ENCODE measurements at regions not wholly inside any gene's neighbourhood (a gene's known extent, or its start where the extent isn't known, plus 50 kb on each side); places are given as distances from the start of the nearest gene placed in this dataset.

DNA sequence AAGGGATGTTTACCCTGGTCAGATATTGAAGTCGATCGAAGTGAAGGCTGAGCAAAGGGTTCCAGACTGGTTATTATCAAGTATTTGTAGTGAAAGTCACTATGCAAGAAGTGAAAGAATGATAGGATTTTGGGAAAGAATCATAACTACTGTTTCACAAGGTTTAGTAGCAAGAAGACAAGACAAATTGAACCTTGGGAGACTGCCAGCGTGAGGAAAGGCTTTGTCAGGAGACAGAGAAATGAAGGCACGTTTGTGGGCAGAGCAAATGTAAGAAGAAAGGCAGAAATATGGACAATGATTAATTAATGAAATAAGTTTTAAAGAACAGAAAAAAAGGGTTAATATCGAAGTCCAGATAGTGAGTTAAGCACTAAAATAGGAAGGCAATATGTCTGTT, 456.8 kb downstream of the TRIML1 start:
- Histone ChIP-seq H3K4me1 (no peaks in the 10 kb centered on the region), H3K4me2 (no peak overlapping the region), H3K9me3 (no peaks in the 10 kb centered on the region), H3K27me3 (no peaks in the 10 kb centered on the region), H3K4me3 (no peak overlapping the region), H4K20me1 (no peaks in the 10 kb centered on the region), H3K27ac (no peak overlapping the region), H3K36me3 (no peaks in the 10 kb centered on the region), H3K9ac (no peak overlapping the region)
- no peak for TF ChIP-seq Cebpa-rat (IDR thresholded peaks at IDR 0.05)

DNA sequence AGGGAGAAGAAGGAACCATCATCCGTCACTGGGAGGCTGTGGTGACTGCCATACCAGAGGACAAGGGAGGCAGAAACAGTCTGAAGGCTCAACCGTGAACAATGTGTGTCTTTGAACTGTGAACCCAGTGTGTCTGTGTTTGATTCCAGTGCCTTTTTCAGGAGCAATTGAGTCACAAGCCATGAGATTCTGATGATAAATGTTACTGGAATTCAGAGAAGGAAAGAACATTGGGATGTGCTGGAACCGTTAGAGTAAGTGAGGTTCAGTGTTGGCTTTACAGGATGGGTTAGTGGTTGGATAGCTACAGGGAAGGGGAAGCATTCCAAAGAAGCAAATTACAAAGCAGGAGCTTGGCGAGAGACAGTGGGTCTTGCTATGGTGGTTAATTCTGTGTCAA, 464.4 kb downstream of the TRIML1 start:
- H3K4me1 ChIP-seq: no peaks in the 10 kb centered on the region
- H3K36me3 ChIP-seq: no peaks in the 10 kb centered on the region
- no peak overlapping the region for H3K4me2 ChIP-seq
- no peaks in the 10 kb centered on the region for H3K9me3 ChIP-seq
- TF ChIP-seq Cebpa-rat (IDR thresholded peaks at IDR 0.05): no peak
- no peaks in the 10 kb centered on the region for H3K27me3 ChIP-seq
- no peak overlapping the region for H3K4me3 ChIP-seq
- H3K27ac ChIP-seq: no peak overlapping the region
- no peaks in the 10 kb centered on the region for H4K20me1 ChIP-seq
- H3K9ac ChIP-seq: no peak overlapping the region

- Histone ChIP-seq H3K4me3 (no peak overlapping the region), H3K4me1 (no peaks in the 10 kb centered on the region), H3K9ac (no peak overlapping the region), H3K9me3 (no peaks in the 10 kb centered on the region), H4K20me1 (no peaks in the 10 kb centered on the region), H3K27ac (no peak overlapping the region), H3K27me3 (no peaks in the 10 kb centered on the region), H3K36me3 (no peaks in the 10 kb centered on the region), H3K4me2 (no peak overlapping the region)
- no peak for TF ChIP-seq Cebpa-rat (IDR thresholded peaks at IDR 0.05)
Measured at GRCh38 chr4:188606635-188607034, 467.4 kb downstream of the TRIML1 start.

DNA sequence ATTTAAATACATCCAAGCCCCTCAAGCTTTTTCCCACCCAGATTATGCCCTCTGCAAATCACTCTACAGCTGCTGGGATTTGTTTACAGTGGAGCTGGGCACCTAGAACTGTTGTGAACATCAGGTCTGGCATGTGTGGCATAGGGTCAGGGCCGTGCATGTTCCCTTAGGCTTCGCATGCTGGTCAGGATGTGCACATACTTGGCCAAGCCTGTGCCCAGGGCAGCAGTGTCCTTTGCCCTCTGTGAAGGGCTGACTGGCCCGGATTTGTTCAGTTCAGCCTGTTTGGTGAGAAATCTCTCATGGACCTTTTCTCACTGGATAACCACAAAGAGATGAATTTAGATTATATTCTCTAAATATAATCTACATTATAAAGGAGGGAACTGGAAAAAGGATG, 471.9 kb downstream of the TRIML1 start:
- Histone ChIP-seq H3K9me3 (peaks cover 3% of the 10 kb centered on the region; the same call in 1 of the 2 replicates), H4K20me1 (no peaks in the 10 kb centered on the region), H3K4me1 (peaks cover 8% of the 10 kb centered on the region)

DNA sequence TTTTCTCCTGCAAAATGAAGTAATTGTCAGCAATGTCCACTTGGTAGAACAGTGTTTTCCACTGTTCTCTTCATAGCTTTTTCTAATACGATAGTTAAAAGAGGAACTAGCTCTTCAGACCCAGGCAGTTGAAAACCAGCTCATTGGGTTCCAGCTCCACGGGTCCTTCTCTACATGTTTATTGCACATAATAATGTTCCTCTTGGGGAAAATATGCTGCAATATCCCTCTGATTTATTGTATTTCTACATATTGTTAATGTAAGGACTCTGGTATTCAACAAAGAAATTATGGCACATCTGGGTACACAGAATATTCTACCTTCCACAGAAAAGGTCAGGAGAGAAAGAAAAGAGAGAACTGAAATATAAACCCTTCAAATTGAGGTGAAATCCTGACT, 473.4 kb downstream of the TRIML1 start:
- Histone ChIP-seq H4K20me1 (no peaks in the 10 kb centered on the region), H3K4me1 (peaks cover 8% of the 10 kb centered on the region), H3K4me3 (no peak overlapping the region), H3K9ac (no peak overlapping the region), H3K9me3 (peaks cover 4% of the 10 kb centered on the region; the same call in 1 of the 2 replicates), H3K4me2 (no peak overlapping the region), H3K36me3 (no peaks in the 10 kb centered on the region), H3K27ac (no peak overlapping the region), H3K27me3 (no peaks in the 10 kb centered on the region)
- TF ChIP-seq Cebpa-rat (IDR thresholded peaks at IDR 0.05): no peak

More for the DNA sequence above, 471.9 kb downstream of the TRIML1 start:
- no peak overlapping the region for H3K9ac ChIP-seq
- H3K27me3 ChIP-seq: no peaks in the 10 kb centered on the region
- no peak for TF ChIP-seq Cebpa-rat (IDR thresholded peaks at IDR 0.05)
- H3K36me3 ChIP-seq: no peaks in the 10 kb centered on the region
- H3K27ac ChIP-seq: no peak overlapping the region
- H3K4me2 ChIP-seq: no peak overlapping the region
- no peak overlapping the region for H3K4me3 ChIP-seq

DNA sequence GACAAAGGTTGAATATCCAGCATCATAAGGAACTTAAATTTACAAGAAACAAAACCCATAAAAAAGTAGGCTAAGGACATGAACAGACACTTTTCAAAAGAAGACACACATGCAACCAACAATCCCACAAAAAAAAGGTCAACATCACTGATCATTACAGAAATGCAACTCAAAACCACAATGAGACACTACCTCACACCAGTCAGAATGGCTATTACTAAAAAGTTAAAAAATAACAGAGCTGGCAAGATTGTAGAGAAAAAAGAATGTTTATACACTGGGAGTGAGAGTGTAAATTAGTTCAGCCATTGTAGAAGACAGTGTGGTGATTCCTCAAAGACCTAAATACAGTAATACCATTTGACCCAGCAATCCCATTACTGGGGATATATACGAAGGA, 474.7 kb downstream of the TRIML1 start:
- H3K4me1 ChIP-seq: peaks cover 8% of the 10 kb centered on the region
- H3K9ac ChIP-seq: no peak overlapping the region
- H4K20me1 ChIP-seq: no peaks in the 10 kb centered on the region
- no peak overlapping the region for H3K4me3 ChIP-seq
- no peaks in the 10 kb centered on the region for H3K36me3 ChIP-seq
- no peaks in the 10 kb centered on the region for H3K27me3 ChIP-seq
- no peak for TF ChIP-seq Cebpa-rat (IDR thresholded peaks at IDR 0.05)
- H3K4me2 ChIP-seq: no peak overlapping the region
- no peak overlapping the region for H3K27ac ChIP-seq
- peaks cover 4% of the 10 kb centered on the region; the same call in 1 of the 2 replicates for H3K9me3 ChIP-seq

DNA sequence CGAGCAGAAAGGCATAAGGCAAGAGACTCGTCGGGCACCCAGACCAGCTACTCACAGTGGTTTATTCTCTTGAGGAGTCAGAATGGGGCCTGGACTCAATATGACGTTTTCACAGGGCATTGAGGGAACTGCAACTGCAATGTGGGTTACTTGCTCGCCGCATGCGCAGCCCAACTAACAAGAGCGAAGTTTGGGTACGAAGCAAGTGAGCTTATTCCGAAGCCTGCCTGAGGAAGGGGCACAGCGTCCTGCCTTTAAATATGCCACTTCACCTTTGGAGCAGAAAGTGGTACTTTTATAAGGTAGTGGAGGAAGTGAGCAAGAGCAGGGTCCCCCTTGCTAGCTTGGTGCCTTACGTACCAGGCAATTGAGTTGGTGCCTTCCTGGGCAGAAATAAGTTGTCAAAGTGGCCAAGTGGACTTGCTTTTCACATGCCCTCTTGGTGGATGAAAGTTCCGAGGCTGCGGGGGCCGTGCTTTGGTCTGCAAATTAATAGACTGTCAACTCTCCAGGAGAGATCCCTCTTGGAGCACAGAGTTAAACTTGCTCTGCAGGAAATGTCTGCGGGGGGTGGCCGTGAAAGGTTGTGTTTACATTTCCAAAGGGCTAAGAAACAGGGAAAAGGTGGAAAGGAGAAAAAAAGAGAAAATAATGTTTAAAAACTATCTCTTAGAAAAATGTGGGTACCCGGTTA, 480.4 kb downstream of the TRIML1 start:
- no peak overlapping the region for H3K4me3 ChIP-seq
- H3K4me2 ChIP-seq: 0 out of 2 replicates have a peak overlapping the region, but pooled peaks have one; percentile 66
- peaks cover 23% of the 10 kb centered on the region for H3K4me1 ChIP-seq
- H3K36me3 ChIP-seq: no peaks in the 10 kb centered on the region
- H4K20me1 ChIP-seq: no peaks in the 10 kb centered on the region
- H3K9ac ChIP-seq: no peak overlapping the region
- H3K27ac ChIP-seq: no peak overlapping the region
- peaks cover 4% of the 10 kb centered on the region; the same call in 1 of the 2 replicates for H3K9me3 ChIP-seq
- H3K27me3 ChIP-seq: no peaks in the 10 kb centered on the region
- TF ChIP-seq Cebpa-rat (IDR thresholded peaks at IDR 0.05): no peak

DNA sequence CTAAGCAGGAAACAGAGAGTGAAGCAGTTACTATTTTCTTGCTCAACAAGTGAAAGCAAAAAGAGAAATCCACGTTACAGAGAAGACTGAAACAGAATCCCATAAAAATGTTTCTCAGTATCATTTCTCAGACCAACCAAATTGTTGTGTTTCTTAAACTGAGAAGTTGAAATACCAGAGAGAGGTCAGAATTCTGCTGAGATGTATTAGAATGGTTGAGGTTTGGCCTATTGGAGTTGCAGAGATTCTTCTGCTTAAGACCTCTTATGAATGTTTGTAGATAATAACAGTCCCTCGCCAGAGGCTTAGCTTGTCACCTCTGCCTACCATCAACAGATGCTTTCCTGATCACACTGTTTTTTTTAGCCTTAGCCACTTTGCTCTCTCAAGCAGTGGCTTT, 481.4 kb downstream of the TRIML1 start:
- Histone ChIP-seq H3K9me3 (peaks cover 4% of the 10 kb centered on the region; the same call in 1 of the 2 replicates), H3K27me3 (no peaks in the 10 kb centered on the region), H3K9ac (no peak overlapping the region), H4K20me1 (no peaks in the 10 kb centered on the region), H3K4me3 (no peak overlapping the region), H3K36me3 (no peaks in the 10 kb centered on the region), H3K27ac (no peak overlapping the region), H3K4me1 (peaks cover 17% of the 10 kb centered on the region), H3K4me2 (peak overlapping the region; percentile 66)
- TF ChIP-seq Cebpa-rat (IDR thresholded peaks at IDR 0.05): no peak

- H3K4me1 ChIP-seq: peaks cover 21% of the 10 kb centered on the region
- H3K27me3 ChIP-seq: no peaks in the 10 kb centered on the region
- no peak overlapping the region for H3K4me3 ChIP-seq
- H3K36me3 ChIP-seq: no peaks in the 10 kb centered on the region
- H3K4me2 ChIP-seq: no peak overlapping the region
- H3K27ac ChIP-seq: no peak overlapping the region
- TF ChIP-seq Cebpa-rat (IDR thresholded peaks at IDR 0.05): no peak
- H4K20me1 ChIP-seq: no peaks in the 10 kb centered on the region
- no peaks in the 10 kb centered on the region; the same call in 1 of the 2 replicates for H3K9me3 ChIP-seq
- H3K9ac ChIP-seq: no peak overlapping the region
Measured at GRCh38 chr4:188623314-188623854, 484.1 kb downstream of the TRIML1 start.

GRCh38 chr4:188624370-188624769, 485.1 kb downstream of the TRIML1 start:
- H3K4me1 ChIP-seq: peaks cover 31% of the 10 kb centered on the region
- no peaks in the 10 kb centered on the region; the same call in 1 of the 2 replicates for H3K9me3 ChIP-seq
- H3K4me2 ChIP-seq: no peak overlapping the region
- no peak overlapping the region for H3K27ac ChIP-seq
- H3K27me3 ChIP-seq: no peaks in the 10 kb centered on the region
- no peaks in the 10 kb centered on the region for H4K20me1 ChIP-seq
- no peak overlapping the region for H3K4me3 ChIP-seq
- no peaks in the 10 kb centered on the region for H3K36me3 ChIP-seq
- no peak for TF ChIP-seq Cebpa-rat (IDR thresholded peaks at IDR 0.05)
- no peak overlapping the region for H3K9ac ChIP-seq
